HT1080 (cell line): ENCODE measurements at regions not wholly inside any gene's neighbourhood (a gene's known extent, or its start where the extent isn't known, plus 50 kb on each side); places are given as distances from the start of the nearest gene placed in this dataset.

Experiments used
- DNase-seq: peaks from one replicate; pipeline ENCODE4 v3.0.0-alpha.2; 2015; ENCODE audit warnings: low read depth

DNA sequence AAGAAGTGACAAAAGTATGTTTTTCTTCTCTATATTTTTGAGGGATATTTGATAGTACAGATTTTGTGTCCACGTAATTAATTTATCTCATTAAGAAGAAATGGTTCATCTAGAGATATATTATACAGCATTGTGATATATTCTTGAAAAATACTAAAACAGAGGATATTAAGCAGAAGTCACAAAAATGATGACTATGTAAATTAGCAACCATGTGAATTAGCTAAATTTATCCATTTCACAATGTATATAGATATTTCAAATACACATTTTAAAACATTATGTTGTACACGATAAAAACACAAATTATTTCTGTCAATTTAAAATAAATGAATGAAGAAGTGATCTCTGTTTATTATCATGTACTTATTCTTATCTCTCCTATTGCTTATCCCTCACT, 989.5 kb downstream of the TUSC7 start:
- DNase-seq: no peak

DNA sequence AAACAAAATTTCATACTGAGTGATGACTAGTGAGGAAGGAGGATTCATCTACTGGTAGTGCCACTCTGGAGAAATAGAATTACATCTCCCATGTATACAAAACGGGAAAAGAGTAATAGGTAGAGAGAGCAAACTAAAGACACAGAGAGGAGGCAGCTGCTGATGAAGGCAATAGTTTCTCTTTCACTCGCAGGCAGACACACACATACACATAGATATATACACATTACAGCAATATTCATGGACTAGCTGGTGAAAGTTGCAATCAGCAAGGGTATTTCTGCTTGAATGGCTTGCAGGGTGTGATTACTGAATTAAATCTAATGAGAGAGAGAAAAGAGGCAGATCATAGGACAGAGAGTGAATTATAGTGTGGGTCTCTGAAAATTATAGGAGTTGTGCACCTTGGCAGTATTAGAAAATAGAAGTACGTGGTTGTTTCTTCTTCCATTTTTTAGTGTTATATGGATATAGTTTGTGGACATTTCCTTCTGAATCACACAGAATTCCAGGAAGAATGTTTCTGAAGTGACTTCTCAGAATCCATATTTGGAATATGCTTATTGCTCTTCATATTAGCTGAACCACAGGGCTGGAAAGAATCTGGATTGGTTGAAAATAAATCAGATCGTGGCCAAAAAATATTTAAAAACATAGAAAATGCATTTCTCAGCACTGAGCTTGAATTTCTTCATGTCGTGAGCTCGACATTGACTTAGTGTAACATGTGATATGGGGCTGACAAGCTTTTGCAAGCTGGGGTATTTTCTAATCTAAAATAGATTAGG, 991.2 kb downstream of the TUSC7 start:
- DNase-seq: no peak

DNA sequence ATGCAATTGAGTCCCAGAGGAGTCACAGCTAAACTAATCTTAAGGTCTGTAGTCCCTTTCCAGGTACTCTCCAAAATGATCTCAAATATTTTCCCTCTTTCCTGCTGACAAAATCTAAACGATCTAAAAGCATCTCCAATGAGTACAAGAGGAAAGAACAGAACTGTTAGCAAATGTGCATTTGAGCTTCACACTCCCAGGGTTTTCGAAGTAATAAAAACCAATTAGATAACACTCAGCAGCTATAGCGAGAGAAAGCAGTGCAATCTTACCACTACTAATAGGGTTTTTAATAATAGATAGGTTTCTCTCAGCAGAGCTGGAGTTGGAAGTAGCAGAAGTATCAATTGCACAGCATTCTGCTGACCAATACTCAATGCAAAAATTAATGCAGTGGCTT, 995.4 kb downstream of the TUSC7 start:
- DNase-seq: no peak

GRCh38 chr3:117706037-117706436, 996.5 kb downstream of the TUSC7 start:
- no peak for DNase-seq

DNA sequence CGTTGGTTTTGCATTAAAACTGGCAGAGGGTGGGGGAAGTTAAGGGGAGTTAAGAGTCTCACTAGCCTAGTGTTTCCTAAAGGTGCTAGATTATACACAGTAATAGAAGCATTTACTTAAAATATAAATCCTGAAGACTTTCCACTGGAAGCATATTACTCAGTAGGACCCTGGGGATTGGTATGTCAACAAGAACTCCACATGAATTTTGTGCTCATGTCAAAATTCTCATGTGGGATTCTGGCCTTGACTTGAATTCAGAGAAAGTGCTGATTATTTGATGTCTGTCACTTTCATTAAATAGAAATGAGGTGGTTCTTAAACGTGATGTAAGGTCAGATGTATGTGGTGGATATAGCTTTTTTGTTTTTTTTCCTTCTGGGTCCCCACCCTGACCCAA, 997.2 kb downstream of the TUSC7 start:
- DNase-seq: no peak

GRCh38 chr3:117708601-117709000, 999.0 kb downstream of the TUSC7 start:
- DNase-seq: peak; percentile 85

DNA sequence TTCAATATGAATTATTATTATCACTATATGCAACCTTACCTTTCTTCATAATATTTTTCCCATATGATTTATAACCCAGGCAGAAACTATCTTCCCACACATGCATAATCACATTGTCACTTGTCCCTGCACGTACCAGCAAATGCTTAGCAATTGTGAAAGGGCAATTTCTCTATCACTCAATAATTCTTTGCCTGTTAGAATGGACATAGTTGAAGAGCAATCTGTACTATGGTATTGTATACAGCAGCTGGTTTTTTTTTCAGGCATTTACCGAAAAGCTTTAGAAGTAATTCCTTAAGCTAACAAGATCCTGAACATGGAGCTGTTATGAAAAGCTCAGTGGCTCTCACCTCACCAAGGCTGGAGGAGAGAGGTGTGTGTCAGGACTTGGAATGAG, 999.5 kb downstream of the TUSC7 start:
- DNase-seq: no peak

- DNase-seq: no peak
Observed at GRCh38 chr3:117710501-117710900, 1000.9 kb downstream of the TUSC7 start.

- DNase-seq: peak; percentile 28
Observed at GRCh38 chr3:117719316-117719926, 1009.8 kb downstream of the TUSC7 start.

- DNase-seq: no peak
Observed at GRCh38 chr3:117721866-117722265, 1012.3 kb downstream of the TUSC7 start.

GRCh38 chr3:117722856-117723255, 1013.3 kb downstream of the TUSC7 start:
- no peak for DNase-seq

DNA sequence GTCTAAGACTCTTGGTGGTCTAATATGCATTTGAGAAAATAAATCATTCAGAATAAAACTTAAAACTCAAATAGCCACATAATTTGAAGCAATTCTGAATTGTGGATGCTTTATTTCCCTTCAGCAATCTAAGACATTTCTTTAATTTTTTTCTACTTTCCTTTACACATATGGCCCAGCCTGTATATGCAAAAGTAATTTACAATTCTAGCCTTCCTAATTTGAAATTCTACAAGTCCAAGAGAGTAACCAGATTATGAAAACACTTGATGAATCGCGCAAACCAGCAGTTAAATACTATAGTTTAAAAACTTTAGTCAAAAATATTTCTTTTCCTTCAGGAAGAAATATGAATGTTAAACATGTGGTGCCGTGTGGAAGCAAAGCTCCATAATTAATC, 1014.2 kb downstream of the TUSC7 start:
- DNase-seq: no peak

DNA sequence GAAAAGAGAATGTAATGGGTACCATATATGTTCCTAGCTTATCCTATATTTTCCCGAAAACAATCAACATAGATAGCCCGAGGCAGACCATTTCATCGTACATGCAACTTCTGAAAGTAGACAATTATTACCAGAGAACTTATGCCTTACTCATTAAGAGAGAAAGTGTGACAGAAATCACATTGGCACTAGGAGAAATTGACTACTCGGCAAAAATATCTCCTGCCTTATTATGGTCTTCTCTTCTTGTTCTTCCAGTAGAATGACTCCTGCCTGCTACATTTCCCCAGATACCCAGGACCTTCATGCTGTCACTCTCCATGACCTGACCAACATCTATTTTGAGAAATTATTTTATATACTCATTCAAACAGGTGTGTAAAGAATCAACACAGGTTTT, 1015.7 kb downstream of the TUSC7 start:
- DNase-seq: no peak

DNA sequence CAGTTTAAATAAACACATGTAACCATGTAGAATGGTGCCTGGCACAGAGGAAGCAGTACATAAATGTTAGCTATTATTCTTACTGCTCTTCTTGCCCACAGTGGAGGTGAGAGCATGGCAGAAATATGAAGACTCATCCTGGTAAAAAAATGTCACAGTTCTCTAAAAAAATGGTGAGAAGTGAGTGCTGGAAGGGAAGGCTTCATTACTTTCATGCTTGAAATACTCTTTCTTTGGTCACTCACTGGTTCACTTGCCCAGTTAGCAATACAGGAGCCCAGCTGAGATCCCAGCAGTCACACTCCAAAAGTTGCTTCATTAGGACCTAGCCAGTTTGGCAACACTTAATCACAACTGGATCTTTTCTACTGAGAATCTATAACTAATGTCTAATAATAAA, 1017.2 kb downstream of the TUSC7 start:
- no peak for DNase-seq

DNA sequence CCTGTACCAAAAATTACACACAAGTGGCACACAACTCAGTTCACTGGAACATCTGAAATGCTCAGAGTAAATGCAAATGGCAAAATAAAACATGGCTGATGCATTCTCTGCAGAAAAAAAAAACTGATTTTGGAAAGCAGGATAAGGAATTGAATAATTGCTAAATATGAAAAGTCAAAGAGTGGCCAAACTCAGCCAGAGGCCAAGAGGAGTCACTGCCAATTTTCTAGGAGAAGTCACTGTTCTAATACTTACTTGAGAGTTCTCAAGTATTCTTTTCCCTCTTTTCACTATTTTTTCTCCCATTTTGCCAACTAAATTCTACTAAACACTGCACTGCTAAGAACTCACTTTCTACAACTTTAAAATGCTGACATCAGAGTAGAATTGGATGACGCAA, 1018.6 kb downstream of the TUSC7 start:
- DNase-seq: no peak

- DNase-seq: peak; percentile 72
Observed at GRCh38 chr3:117734496-117734895, 1024.9 kb downstream of the TUSC7 start.

DNA sequence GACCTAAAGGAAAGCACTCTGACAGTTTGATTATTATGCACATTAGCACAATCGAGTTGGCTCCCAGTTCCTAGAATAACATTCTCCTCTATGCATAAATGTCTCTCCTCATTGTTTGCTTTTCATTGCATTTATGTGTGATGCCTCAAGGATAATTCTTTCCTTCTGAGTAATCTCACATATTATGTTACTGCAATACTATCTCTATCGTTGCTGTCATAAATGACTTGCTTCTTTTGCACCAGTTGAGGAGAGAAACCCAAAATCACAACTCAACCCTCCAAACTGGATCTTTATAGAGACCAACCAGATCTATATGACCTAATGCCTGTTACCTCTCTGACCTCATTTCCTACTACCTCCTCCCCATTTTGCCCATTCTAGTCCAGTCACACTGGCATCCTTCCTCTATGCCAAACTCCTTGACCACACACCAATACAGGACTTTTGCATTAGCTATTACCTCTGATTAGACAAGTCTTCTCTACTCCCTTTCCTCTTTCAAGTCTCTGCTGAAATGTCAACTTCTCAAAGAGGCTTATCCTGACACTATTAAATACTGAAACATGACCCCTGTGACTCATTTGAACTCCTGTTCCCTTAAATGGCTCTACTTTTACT, 1026.0 kb downstream of the TUSC7 start:
- DNase-seq: peak; percentile 80

- no peak for DNase-seq
Observed at GRCh38 chr3:117736846-117737245, 1027.3 kb downstream of the TUSC7 start.

DNA sequence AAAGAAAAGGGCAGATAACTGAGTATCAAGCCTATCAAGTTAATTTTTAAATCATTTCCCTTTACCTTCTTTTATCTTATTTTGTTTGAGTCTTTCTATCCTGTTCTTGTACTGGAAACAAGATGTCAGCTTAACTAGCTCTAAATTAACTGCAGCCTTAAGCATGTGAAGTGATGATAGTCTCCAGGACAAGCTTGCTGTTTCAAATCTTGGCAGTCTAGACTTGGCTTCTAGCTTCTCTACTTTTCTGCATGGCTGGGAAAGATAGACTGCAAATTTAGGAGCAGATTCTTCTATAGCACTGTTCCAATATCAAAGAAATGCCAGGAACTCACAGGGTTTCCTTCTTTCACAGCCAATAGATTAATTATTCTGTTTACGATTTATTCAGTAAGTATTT, 1034.4 kb downstream of the TUSC7 start:
- DNase-seq: no peak

- no peak for DNase-seq
Observed at GRCh38 chr3:117744935-117745334, 1035.4 kb downstream of the TUSC7 start.

- no peak for DNase-seq
Observed at GRCh38 chr3:117745516-117745915, 1035.9 kb downstream of the TUSC7 start.

DNA sequence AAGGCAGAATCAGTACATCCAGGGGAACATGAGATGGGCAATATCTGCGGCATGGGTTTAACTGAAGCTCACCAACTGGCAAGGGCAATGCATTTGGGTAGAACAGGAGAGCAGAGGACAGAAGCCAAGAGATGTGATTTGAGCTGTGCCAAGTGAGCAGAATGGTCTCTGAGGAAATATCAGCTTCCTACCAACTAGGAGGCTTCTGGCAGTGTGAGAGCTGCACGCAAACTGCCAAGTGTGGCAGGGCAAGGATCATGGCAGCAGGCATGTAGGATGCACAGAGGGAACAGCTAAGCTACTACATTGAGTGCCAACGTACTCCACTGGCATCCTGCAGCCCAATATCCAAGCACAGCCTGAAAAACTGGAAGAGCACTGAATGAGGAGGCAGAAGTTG, 1036.5 kb downstream of the TUSC7 start:
- DNase-seq: no peak

GRCh38 chr3:117748131-117748530, 1038.6 kb downstream of the TUSC7 start:
- no peak for DNase-seq
